ENCODE measurements at regions not wholly inside any gene's neighbourhood (a gene's known extent, or its start where the extent isn't known, plus 50 kb on each side); places are given as distances from the start of the nearest gene placed in this dataset.

GRCh38 chr5:174281089-174281760, 235.7 kb downstream of the NSG2 start:
- BruUV-seq (replicated peaks), result no TSS peak
- TF ChIP-seq SIN3A (IDR thresholded peaks at IDR 0.05; ENCODE audit: low read depth) (no peak), POLR2A (IDR thresholded peaks at IDR 0.05; ENCODE audit: borderline replicate concordance, extremely low read depth, insufficient read depth, insufficient read length) (no peak), CEBPB (IDR thresholded peaks at IDR 0.05; ENCODE audit: low read depth) (no peak), TCF7L2 (IDR thresholded peaks at IDR 0.05; ENCODE audit: borderline replicate concordance, extremely low read depth, insufficient read depth, insufficient read length) (no peak), CBX3 (IDR thresholded peaks at IDR 0.05; ENCODE audit: low read depth) (no peak)
- no peaks in the 10 kb centered on the region for H3K79me2 ChIP-seq (ENCODE audit: insufficient read depth, low read length)
- DNase-seq (ENCODE audit: low read depth, low spot score) (no peak), ATAC-seq (no peak)
- H2AFZ ChIP-seq (ENCODE audit: low read depth, low read length, poor library complexity, severe bottlenecking), result no peak overlapping the region
- ChIA-PET POLR2A (no interaction called here), CTCF (no interaction called here), RAD21 (ENCODE audit: low non-redundant PET in 1 of 2, low total read pairs in 2 of 2, uncharacterized antibody in 2 of 2, unreplicated experiment in 2 of 2) (no interaction called here)
- H3K27ac ChIP-seq (ENCODE audit: low read depth, low read length), result no peak overlapping the region
- no peaks in the 10 kb centered on the region for H3K9me2 ChIP-seq (ENCODE audit: insufficient read depth)
- intact Hi-C loops (cut with micrococcal nuclease), result no loop called here
- H3K4me1 ChIP-seq (ENCODE audit: control insufficient read depth in 1 of 2, insufficient read depth in 2 of 2, low read length in 2 of 2), result no peaks in the 10 kb centered on the region
- no peaks in the 10 kb centered on the region for H3K9me3 ChIP-seq (ENCODE audit: control insufficient read depth in 1 of 2, insufficient read depth in 1 of 2, low read depth in 1 of 2, low read length in 2 of 2)
- no peak overlapping the region for H3K4me3 ChIP-seq (replicated peaks in 1 of 2; ENCODE audit: low read depth in 1 of 2, low read length in 2 of 2)
- H3K9ac ChIP-seq (ENCODE audit: low read length), result no peak overlapping the region
- H3K4me2 ChIP-seq (ENCODE audit: low read length), result no peak overlapping the region
- H4K20me1 ChIP-seq (ENCODE audit: insufficient read depth), result no peaks in the 10 kb centered on the region
- H3K36me3 ChIP-seq (ENCODE audit: control insufficient read depth in 1 of 2, insufficient read depth in 2 of 2, low read length in 2 of 2), result no peaks in the 10 kb centered on the region
- H3K27me3 ChIP-seq (ENCODE audit: insufficient read depth, low read length), result peaks cover 61% of the 10 kb centered on the region

GRCh38 chr5:174281855-174282254, 236.3 kb downstream of the NSG2 start:
- Histone ChIP-seq H3K9me2 (ENCODE audit: insufficient read depth) (no peaks in the 10 kb centered on the region), H2AFZ (ENCODE audit: low read depth, low read length, poor library complexity, severe bottlenecking) (no peak overlapping the region), H3K79me2 (ENCODE audit: insufficient read depth, low read length) (no peaks in the 10 kb centered on the region), H4K20me1 (ENCODE audit: insufficient read depth) (no peaks in the 10 kb centered on the region), H3K4me2 (ENCODE audit: low read length) (no peak overlapping the region), H3K27ac (ENCODE audit: low read depth, low read length) (no peak overlapping the region), H3K4me3 (replicated peaks in 1 of 2; ENCODE audit: low read depth in 1 of 2, low read length in 2 of 2) (no peak overlapping the region), H3K9ac (ENCODE audit: low read length) (no peak overlapping the region), H3K27me3 (ENCODE audit: insufficient read depth, low read length) (peaks cover 66% of the 10 kb centered on the region), H3K9me3 (ENCODE audit: control insufficient read depth in 1 of 2, insufficient read depth in 1 of 2, low read depth in 1 of 2, low read length in 2 of 2) (no peaks in the 10 kb centered on the region), H3K36me3 (ENCODE audit: control insufficient read depth in 1 of 2, insufficient read depth in 2 of 2, low read length in 2 of 2) (no peaks in the 10 kb centered on the region), H3K4me1 (ENCODE audit: control insufficient read depth in 1 of 2, insufficient read depth in 2 of 2, low read length in 2 of 2) (no peaks in the 10 kb centered on the region)
- no TSS peak for BruUV-seq (replicated peaks)
- no peak for ATAC-seq
- RAD21 ChIA-PET (ENCODE audit: low non-redundant PET in 1 of 2, low total read pairs in 2 of 2, uncharacterized antibody in 2 of 2, unreplicated experiment in 2 of 2), result no interaction called here
- no peak for DNase-seq (ENCODE audit: low read depth, low spot score)
- intact Hi-C loops (cut with micrococcal nuclease), result no loop called here
- POLR2A ChIA-PET, result no interaction called here
- CTCF ChIA-PET, result no interaction called here
- TF ChIP-seq ZBTB33 (IDR thresholded peaks at IDR 0.05; ENCODE audit: extremely low read depth, insufficient replicate concordance, low read length) (no peak), REST (IDR thresholded peaks at IDR 0.05; ENCODE audit: low read depth) (no peak), CBX3 (IDR thresholded peaks at IDR 0.05; ENCODE audit: low read depth) (no peak), RAD21 (IDR thresholded peaks at IDR 0.05; ENCODE audit: low read depth) (no peak), FOSL1 (IDR thresholded peaks at IDR 0.05; ENCODE audit: low read depth) (no peak), EGR1 (IDR thresholded peaks at IDR 0.05; ENCODE audit: low read depth) (no peak), ATF3 (IDR thresholded peaks at IDR 0.05) (no peak), MAX (IDR thresholded peaks at IDR 0.05) (no peak)

All from HCT116 (cell line).